Thymus (tissue), 11 donors: ENCODE measurements at regions not wholly inside any gene's neighbourhood (a gene's known extent, or its start where the extent isn't known, plus 50 kb on each side); places are given as distances from the start of the nearest gene placed in this dataset.

Experiments
- DNase-seq, 9 donors: peaks; one replicate each; pipeline ENCODE4 v3.0.0-alpha.2; 2013; ENCODE audit warnings: low spot score in 9 of 9, low read depth in 6 of 9, missing footprints in 1 of 9
- H3K27ac ChIP-seq, 2 donors: one replicate each; pipeline ENCODE4 v1.5.1; 2013; ENCODE audit warnings: control low read depth in 1 of 2, low read depth in 1 of 2, low read length in 1 of 2, mild to moderate bottlenecking in 1 of 2, moderate library complexity in 1 of 2
- H3K27me3 ChIP-seq, 2 donors: one replicate each; pipeline ENCODE4 v1.5.1; 2013; ENCODE audit warnings: low read length in 1 of 2; ENCODE audit not compliant: control insufficient read depth in 2 of 2, insufficient read depth in 1 of 2
- H3K36me3 ChIP-seq, 2 donors: one replicate each; pipeline ENCODE4 v1.5.1; 2013; ENCODE audit warnings: low read length in 1 of 2, mild to moderate bottlenecking in 1 of 2, moderate library complexity in 1 of 2; ENCODE audit not compliant: control insufficient read depth in 2 of 2, insufficient read depth in 2 of 2
- H3K4me1 ChIP-seq, 2 donors: one replicate each; pipeline ENCODE4 v1.5.1; 2013; ENCODE audit warnings: low read length in 2 of 2; ENCODE audit not compliant: control insufficient read depth in 2 of 2, insufficient read depth in 2 of 2
- H3K4me3 ChIP-seq, 2 donors: one replicate each; pipeline ENCODE4 v1.5.1; 2013; ENCODE audit warnings: low read length in 2 of 2, control low read depth in 1 of 2, mild to moderate bottlenecking in 1 of 2
- H3K9me3 ChIP-seq, 2 donors: one replicate each; pipeline ENCODE4 v1.5.1; 2013; ENCODE audit warnings: low read length in 1 of 2, mild to moderate bottlenecking in 1 of 2; ENCODE audit not compliant: control insufficient read depth in 2 of 2, insufficient read depth in 1 of 2
- WGBS: extraction: QIAGEN DNeasy Blood & Tissue Kit; methylation state at CpG from one replicate; pipeline ENCODE4 v1.1.7; 2013; 5-methylcytosine and 5-hydroxymethylcytosine counted together
- donor health status: healthy.

DNA sequence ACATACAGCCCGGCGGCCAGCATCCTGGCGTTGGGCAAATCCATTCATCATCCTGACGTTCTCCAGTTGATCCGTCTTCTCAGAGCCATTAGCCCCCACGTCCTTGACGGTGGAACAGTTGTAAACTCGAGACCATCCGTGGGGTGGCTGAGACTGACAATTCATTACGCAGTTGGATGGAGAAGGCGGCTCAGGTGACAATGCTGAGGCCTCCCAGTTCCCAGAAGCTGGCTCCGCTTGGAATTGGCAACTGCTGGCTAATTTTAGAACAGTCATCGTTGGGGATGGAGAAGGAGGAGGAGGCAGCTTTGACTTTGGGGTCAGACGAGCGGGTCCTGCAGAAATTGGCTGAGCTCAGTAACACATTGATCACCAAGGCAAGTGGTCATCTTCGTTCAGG, 186.5 kb downstream of the PHETA1 start:
- Histone ChIP-seq H3K4me1 (peaks cover 0 to 9% of the 10 kb centered on the region in 2 donors), H3K27ac (no peak overlapping the region), H3K4me3 (no peak overlapping the region), H3K9me3 (no peaks in the 10 kb centered on the region), H3K27me3 (peaks cover 0 to 6% of the 10 kb centered on the region in 2 donors), H3K36me3 (no peaks in the 10 kb centered on the region)
- 92% methylated on average over 16 of the region's 16 CpGs for WGBS
- no peak for DNase-seq

DNA sequence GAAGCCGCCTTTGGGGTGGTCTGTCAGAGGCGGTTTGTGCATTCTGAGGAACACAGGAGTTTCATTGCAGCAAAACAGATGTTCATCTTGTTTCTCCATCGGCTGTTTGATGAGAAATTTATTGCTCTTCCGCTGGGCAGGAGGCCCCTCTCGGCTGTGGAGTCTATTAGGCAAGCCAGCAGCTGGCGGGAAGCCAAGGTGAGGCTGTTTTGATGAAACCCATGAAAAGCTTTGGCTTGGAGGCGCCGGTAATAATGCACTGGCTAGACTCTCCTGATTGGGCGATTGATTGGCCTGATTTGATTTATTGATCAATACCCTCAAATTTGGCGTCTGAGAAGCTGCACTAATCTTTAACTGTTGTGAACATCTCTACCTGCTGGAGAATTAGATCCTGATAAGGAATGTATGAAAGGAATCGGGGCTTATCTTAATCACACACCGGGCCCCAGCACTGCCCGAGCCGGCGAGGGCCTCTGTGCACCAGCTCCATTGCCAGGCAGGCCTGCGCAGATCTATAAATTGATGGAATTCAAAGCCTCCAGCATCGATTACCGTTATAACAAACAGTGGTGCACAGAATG, 187.7 kb downstream of the PHETA1 start:
- H3K4me1 ChIP-seq, result peaks cover 0 to 9% of the 10 kb centered on the region in 2 donors

DNA sequence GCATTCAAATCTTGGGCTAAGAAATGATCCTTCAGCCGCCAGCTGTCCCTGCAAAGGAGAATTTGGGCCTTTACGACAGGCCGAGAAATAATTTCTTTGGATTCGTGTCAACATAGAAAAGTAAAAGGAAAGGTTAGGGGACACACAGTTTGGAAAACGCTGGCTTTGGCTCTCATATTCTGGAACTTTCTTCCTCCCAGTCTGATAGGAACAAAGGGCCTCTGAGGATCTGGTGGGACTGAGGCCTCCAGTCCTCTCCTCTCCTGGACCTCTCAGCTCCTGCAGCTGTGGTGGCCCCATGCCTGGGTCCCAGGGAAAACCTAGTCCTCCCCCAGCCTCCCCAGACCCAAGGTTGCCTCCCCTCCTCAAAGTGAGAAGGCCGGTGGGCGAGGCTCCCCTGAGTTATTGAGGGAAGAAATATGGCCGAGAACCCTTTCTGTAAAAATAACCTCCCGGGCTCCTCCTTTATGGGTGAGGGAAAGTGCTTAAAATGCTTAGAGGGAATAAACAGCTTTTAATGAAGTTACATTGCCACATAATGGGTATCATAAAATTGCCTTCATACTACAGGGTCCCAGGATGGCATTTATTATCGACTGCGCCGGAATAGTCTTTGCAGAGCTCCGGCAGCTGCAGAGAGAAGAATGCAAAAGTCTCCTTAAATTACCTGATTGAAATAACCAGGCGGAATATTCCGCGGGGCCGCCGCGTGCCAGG, 188.3 kb downstream of the PHETA1 start:
- no peaks in the 10 kb centered on the region for H3K36me3 ChIP-seq
- H3K27me3 ChIP-seq, result peaks cover 0 to 6% of the 10 kb centered on the region in 2 donors
- no peak for DNase-seq
- no peak overlapping the region for H3K27ac ChIP-seq
- peaks cover 0 to 9% of the 10 kb centered on the region in 2 donors for H3K4me1 ChIP-seq
- WGBS, result 38% methylated on average over 19 of the region's 19 CpGs
- H3K9me3 ChIP-seq, result no peaks in the 10 kb centered on the region
- H3K4me3 ChIP-seq, result no peak overlapping the region

More for the DNA sequence above, 187.7 kb downstream of the PHETA1 start:
- H3K27ac ChIP-seq, result no peak overlapping the region
- 19% methylated on average over 18 of the region's 18 CpGs for whole genome bisulfite sequencing
- no peaks in the 10 kb centered on the region for H3K9me3 ChIP-seq
- no peak overlapping the region for H3K4me3 ChIP-seq
- DNase-seq, result peak in 1 of 9 donors; percentile 34
- H3K27me3 ChIP-seq, result peaks cover 0 to 6% of the 10 kb centered on the region in 2 donors
- no peaks in the 10 kb centered on the region for H3K36me3 ChIP-seq

DNA sequence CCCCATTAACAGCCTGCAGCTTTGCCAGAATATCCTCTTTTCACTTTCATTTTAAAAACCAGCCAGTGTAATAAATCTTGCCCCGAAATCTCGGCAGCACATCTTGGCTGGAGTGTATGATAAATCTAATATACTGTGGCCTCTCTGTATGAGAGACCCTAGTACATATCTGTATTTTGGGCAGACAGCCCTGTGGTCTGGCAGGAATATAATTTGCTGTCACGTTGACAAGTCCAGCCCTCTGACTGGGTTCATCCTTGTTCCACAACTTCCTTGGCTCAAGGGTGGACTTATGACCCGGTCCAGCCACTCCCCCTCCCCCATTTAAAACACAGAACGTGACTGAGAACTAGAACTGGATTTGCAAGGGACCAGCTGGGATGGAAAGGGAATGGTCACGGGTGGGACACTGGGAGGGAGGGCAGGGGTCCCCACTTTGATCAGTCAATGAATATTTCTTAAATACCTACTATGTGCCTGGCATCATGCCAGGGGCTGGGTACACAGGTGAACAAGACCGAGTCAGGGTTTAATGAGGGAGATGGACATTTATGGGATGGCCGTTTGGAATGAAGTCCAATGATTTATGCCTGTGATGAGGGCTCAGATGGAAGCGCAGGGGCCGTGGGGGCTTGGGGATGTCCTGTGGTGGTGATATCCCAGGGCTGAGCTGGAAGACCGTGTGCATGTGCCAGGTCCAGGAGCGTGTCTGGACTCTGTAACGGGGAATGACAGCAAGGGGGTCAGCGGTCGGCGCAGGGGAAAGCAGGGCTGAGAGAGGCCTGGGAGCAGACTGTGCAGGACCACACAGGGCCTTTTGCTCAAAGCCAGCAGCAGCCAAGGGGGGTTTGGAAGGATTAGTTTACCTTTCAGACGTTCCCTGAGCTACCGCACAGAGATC, 190.5 kb downstream of the PHETA1 start:
- Histone ChIP-seq H3K36me3 (no peaks in the 10 kb centered on the region), H3K27ac (no peak overlapping the region), H3K4me3 (no peak overlapping the region), H3K9me3 (no peaks in the 10 kb centered on the region), H3K27me3 (peaks cover 0 to 6% of the 10 kb centered on the region in 2 donors), H3K4me1 (peaks cover 0 to 9% of the 10 kb centered on the region in 2 donors)
- 77% methylated on average over 18 of the region's 18 CpGs for WGBS
- DNase-seq, result no peak

DNA sequence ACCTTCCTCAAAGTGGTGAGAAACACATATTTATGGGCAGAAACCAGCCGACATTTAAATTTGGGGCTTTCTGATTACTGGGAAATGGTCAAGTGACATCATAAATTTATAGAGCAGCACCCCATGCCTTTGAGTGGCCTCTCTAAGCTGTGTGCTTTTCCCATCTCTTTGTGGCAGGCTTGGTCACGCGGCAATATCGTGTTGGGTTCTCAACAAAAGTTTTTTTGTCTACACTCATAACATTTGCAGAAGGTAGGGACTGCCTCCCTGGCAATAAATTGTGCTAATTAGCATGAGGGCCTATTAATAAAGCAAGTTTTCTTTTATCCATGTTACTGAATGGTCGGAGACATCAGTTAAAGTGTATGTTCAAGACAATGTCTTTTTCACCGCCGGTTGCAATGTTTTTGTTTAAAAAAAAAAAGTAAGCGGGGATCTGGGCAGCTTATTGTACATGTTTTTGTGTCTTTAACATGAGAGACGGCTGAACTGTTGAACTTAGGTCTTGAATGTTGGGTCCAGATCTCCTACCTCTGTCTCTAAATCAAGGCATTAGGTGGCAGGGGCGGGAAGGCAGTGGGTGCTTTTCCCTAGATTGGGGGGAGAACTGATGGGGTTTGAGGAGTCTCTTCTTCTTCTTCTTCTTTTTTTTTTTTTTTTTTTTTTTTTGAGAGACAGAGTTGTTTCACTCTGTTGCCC, 193.3 kb downstream of the PHETA1 start:
- Histone ChIP-seq H3K9me3 (peaks cover 0 to 2% of the 10 kb centered on the region in 2 donors), H3K4me3 (no peak overlapping the region), H3K27me3 (no peaks in the 10 kb centered on the region), H3K36me3 (no peaks in the 10 kb centered on the region), H3K4me1 (peaks cover 0 to under 1% of the 10 kb centered on the region in 2 donors), H3K27ac (no peak overlapping the region)
- WGBS, result 85% methylated on average over 10 of the region's 10 CpGs
- DNase-seq, result no peak

DNA sequence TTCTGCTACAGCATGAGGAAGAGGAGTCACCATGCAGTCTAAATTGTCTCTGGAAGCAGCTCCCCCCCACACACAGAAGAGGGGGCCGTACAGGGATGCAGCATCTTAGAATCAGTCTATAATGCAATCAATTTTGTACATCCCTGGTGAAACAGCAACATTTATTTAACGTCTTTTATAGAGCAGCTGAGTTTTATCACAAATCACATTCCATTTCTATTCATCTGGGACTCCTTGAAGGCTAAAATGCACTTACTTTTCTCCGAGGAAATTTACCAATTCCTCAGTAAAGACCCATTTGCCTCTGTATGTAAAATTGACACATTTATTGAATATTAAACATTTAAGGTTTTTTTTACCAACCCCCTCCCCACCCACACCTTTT, 193.9 kb downstream of the PHETA1 start:
- no peaks in the 10 kb centered on the region for H3K36me3 ChIP-seq
- no peaks in the 10 kb centered on the region for H3K27me3 ChIP-seq
- DNase-seq, result no peak
- H3K4me3 ChIP-seq, result no peak overlapping the region
- no peaks in the 10 kb centered on the region for H3K4me1 ChIP-seq
- 32% methylated on average over 3 of the region's 3 CpGs for WGBS
- H3K27ac ChIP-seq, result no peak overlapping the region
- H3K9me3 ChIP-seq, result peaks cover 0 to 2% of the 10 kb centered on the region in 2 donors

DNA sequence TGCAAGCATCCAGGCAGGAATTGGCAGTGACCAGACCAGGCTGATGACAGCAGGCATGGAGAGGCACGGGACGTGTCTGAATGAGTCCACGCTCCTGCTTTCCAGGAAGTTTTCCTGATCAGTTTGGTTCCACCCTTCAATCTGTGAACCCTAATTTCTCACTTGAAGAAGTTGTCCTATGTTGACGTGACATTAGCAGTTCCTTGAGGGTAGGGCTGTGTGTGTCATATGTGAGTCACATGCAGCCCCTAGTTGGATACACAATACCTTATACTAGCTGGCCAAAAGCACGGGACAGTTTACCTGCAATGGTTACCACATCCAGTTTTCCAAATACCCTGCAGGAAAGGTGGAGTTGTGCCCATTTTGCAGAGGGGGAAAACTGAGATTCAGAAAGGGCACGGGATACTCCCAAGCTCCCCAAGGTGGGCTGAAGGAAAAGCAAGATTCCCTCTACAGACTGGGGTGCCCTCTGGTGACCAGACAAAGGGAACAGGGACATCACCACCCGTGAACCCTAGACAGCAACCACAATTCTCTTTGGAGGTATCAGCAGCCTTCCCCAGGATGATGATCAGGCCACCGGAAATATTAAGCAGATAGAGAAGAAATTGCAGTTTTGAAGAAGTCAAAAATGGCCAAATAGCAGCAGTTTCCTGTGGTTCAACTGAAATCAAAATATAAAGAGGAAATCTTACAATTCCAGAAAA, 194.5 kb downstream of the PHETA1 start:
- Histone ChIP-seq H3K27me3 (no peaks in the 10 kb centered on the region), H3K27ac (no peak overlapping the region), H3K9me3 (peaks cover 0 to 2% of the 10 kb centered on the region in 2 donors), H3K4me3 (no peak overlapping the region), H3K36me3 (no peaks in the 10 kb centered on the region), H3K4me1 (no peaks in the 10 kb centered on the region)
- DNase-seq, result peak in 2 of 9 donors; percentile 4
- 65% methylated on average over 8 of the region's 8 CpGs for WGBS

DNA sequence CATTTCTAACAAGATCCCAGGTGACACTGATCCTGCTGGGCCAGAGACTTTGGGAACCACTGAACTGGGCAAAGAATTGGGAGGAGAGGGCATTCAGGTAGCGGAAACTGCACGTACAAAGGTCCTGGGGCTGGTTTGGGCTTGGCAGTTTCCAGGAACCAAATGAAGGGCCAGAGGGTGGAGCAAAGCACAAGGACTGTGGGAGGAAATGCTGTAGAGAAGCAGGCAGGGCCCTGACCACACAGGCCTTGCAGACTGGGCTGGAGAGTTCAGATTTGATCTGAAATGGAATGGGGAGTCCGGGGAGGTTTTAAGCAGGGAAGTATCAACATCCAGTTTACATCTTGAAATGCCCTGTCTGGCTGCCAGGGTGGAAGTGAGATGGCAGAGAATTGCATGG, 195.1 kb downstream of the PHETA1 start:
- DNase-seq, result no peak
- H3K27me3 ChIP-seq, result no peaks in the 10 kb centered on the region
- H3K9me3 ChIP-seq, result peaks cover 0 to 2% of the 10 kb centered on the region in 2 donors
- WGBS, result 77% methylated on average over 3 of the region's 3 CpGs
- H3K27ac ChIP-seq, result no peak overlapping the region
- H3K36me3 ChIP-seq, result no peaks in the 10 kb centered on the region
- H3K4me1 ChIP-seq, result no peaks in the 10 kb centered on the region
- no peak overlapping the region for H3K4me3 ChIP-seq
